Tibial artery (tissue), 4 donors: ENCODE measurements at regions not wholly inside any gene's neighbourhood (a gene's known extent, or its start where the extent isn't known, plus 50 kb on each side); places are given as distances from the start of the nearest gene placed in this dataset.

Experiments
- DNase-seq, 2 donors: peaks; one replicate each; pipeline ENCODE4 v3.0.0-alpha.2; 2019
- H3K27ac ChIP-seq, 2 donors: fragments of 200-600 bp; sonication (generic) in 1 of 2; 1 replicate in 1 of 2; 2 replicates in 1 of 2; pipeline ENCODE4 v1.5.1; 2018 to 2019; ENCODE audit warnings: mild to moderate bottlenecking in 1 of 2
- H3K27me3 ChIP-seq, 2 donors: fragments of 200-600 bp; sonication (generic) in 1 of 2; one replicate each; pipeline versions ENCODE4 v1.5.1 to v1.6.0; 2016 to 2019
- H3K36me3 ChIP-seq, 3 donors: fragments of 200-600 bp; sonication (generic) in 2 of 3; one replicate each; pipeline ENCODE4 v1.5.1; 2016 to 2019; ENCODE audit warnings: mild to moderate bottlenecking in 2 of 3
- H3K4me1 ChIP-seq, 4 donors: fragments of 200-600 bp; sonication (generic) in 2 of 4; 1 replicate in 3 of 4; 2 replicates in 1 of 4; pipeline ENCODE4 v1.5.1; 2016 to 2019
- H3K4me3 ChIP-seq, 2 donors: fragments of 200-600 bp; sonication (generic) in 1 of 2; 1 replicate in 1 of 2; 2 replicates in 1 of 2; pipeline ENCODE4 v1.5.1; 2018 to 2019; ENCODE audit warnings: mild to moderate bottlenecking in 2 of 2
- H3K9me3 ChIP-seq, 3 donors: fragments of 200-600 bp; sonication (generic) in 1 of 3; one replicate each; pipeline ENCODE4 v1.5.1; 2016 to 2019
- CTCF ChIP-seq, 2 experiments: fragments of 200-600 bp in 1 of 2; fragments of 450-650 bp in 1 of 2; IDR thresholded peaks; one replicate each; pipeline ENCODE4 v1.5.1; 2017 to 2019; ENCODE audit warnings: antibody characterized with exemption in 2 of 2, mild to moderate bottlenecking in 1 of 2, moderate library complexity in 1 of 2
- intact Hi-C: fragments of 100-400 bp; cut with DNase I; formaldehyde crosslinking; loops from one replicate; pipeline ENCODE4 v1.15.0; 2023; ENCODE audit warnings: low total_unique reads

DNA sequence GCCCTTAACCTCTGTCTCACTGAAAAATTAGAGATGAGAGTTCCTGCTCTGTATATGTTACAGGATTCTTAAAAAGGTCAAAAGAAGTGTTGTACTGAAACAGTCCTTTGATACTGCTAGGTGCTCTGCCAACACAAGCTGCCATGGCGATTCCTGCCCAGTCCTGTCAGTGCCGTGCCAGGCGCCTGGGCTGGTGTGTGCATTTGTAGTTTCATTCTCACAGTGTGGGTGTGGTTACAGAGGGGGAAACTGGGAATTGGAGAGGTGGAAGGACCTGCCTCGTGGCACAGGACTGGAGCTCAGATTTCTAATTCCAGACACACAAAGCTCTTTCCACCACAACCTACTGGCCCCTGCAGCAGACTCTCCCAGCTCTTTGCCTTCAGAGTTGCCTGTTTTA is 122.3 kb upstream of the RAB6C start:
- H3K27ac ChIP-seq = no peak overlapping the region
- no peak overlapping the region for H3K4me3 ChIP-seq
- H3K27me3 ChIP-seq = peaks cover 0 to 5% of the 10 kb centered on the region in 2 donors
- no peaks in the 10 kb centered on the region for H3K36me3 ChIP-seq
- TF ChIP-seq CTCF (IDR thresholded peaks at IDR 0.05) = no peak
- H3K4me1 ChIP-seq = no peaks in the 10 kb centered on the region
- H3K9me3 ChIP-seq = peaks cover 0 to 4% (median 0%) of the 10 kb centered on the region in 3 donors
- DNase-seq = no peak
- intact Hi-C loops = loop anchor here (10.0 kb wide), 1 partner anchor 1122 kb away; no protein-coding TSS in a partner anchor

GRCh38 chr2:129859175-129859574 is 120.3 kb upstream of the RAB6C start:
- Histone ChIP-seq H3K9me3 (peaks cover 0 to 4% (median 0%) of the 10 kb centered on the region in 3 donors), H3K36me3 (no peaks in the 10 kb centered on the region), H3K27me3 (peaks cover 0 to 5% of the 10 kb centered on the region in 2 donors), H3K4me3 (no peak overlapping the region), H3K4me1 (no peaks in the 10 kb centered on the region), H3K27ac (no peak overlapping the region)
- DNase-seq = no peak
- no peak for TF ChIP-seq CTCF (IDR thresholded peaks at IDR 0.05)
- intact Hi-C loops = loop anchor here (10.0 kb wide), 1 partner anchor 1124 kb away; no protein-coding TSS in a partner anchor

DNA sequence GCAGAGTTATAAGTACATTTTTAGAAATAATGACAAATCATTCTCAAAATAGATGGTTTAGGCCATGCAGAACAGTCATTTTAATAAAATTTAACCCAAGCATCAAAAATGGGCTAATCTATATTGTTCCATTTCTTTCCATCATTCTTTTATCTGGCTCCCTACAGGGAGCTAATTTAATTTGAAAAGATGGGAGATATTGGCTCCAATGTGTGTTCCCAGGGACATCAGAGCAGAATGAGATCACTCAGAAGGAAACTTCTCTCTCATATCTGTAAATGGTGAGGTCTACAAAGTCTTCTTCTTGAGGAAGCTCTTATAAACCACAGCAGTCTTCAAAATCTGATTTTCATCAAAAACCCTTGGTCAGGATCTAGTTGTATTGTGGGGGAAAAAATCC is 119.4 kb upstream of the RAB6C start:
- TF ChIP-seq CTCF (IDR thresholded peaks at IDR 0.05) = no peak
- peaks cover 0 to 4% (median 0%) of the 10 kb centered on the region in 3 donors for H3K9me3 ChIP-seq
- H3K27ac ChIP-seq = no peak overlapping the region
- no peaks in the 10 kb centered on the region for H3K36me3 ChIP-seq
- H3K27me3 ChIP-seq = peaks cover 0 to 5% of the 10 kb centered on the region in 2 donors
- intact Hi-C loops = no loop called here
- H3K4me3 ChIP-seq = no peak overlapping the region
- DNase-seq = no peak
- H3K4me1 ChIP-seq = no peaks in the 10 kb centered on the region

DNA sequence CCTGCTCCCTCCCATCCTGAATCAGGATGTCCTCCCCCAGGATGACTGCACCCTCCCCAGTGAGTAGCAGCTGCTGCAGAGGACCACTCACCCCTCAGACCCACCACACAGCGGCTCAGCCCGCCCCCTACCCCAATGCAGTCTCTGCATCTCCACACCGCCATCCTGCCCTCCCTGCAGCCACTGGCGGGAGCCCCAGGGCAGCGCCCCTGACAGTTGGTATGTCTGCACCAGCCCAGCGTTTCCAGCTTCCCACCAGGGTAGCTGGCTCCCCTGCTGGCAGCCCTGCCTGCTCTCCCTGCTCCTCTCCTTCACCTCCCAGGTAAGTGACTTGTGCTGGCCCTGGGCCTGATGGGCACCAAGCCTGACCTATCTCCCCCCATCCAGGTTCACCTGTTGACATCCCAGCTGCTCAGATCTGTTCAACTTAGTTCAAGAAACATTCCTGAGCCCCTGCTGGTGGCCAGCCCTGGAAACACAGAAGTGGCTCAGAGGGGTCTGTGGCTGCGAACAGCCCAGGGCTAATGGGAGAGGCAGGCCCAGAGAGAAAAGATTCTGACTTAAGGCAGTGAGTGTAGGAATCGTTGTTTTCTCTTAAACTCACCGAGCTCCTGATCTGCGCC is 117.7 kb upstream of the RAB6C start:
- intact Hi-C loops = no loop called here
- no peak for TF ChIP-seq CTCF (IDR thresholded peaks at IDR 0.05)
- H3K27ac ChIP-seq = no peak overlapping the region
- no peak for DNase-seq
- no peak overlapping the region for H3K4me3 ChIP-seq
- H3K27me3 ChIP-seq = peaks cover 0 to 5% of the 10 kb centered on the region in 2 donors
- H3K9me3 ChIP-seq = no peaks in the 10 kb centered on the region
- H3K36me3 ChIP-seq = no peaks in the 10 kb centered on the region
- H3K4me1 ChIP-seq = no peaks in the 10 kb centered on the region

DNA sequence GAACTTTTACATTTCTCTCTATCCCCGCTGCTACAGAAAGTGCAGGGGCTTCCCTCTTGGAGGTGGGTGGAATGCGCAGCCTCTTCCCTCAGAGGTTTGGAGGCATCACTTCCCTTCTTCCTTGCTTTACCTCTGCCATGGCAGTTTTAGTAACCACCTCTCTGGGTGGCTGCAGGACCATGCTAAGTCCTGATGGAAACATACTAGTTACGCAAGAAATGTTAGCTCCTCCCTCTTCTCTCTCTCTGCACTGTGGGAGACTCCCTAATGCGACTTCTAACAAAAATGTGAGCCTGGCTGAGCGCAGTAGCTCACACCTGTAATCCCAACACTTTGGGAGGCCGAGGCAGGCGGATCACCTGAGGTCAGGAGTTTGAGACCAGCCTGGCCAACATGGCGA is 116.8 kb upstream of the RAB6C start:
- peaks cover 0 to 5% of the 10 kb centered on the region in 2 donors for H3K27me3 ChIP-seq
- H3K9me3 ChIP-seq = no peaks in the 10 kb centered on the region
- no peaks in the 10 kb centered on the region for H3K36me3 ChIP-seq
- no peak for TF ChIP-seq CTCF (IDR thresholded peaks at IDR 0.05)
- intact Hi-C loops = no loop called here
- no peak for DNase-seq
- no peak overlapping the region for H3K27ac ChIP-seq
- H3K4me3 ChIP-seq = no peak overlapping the region
- no peaks in the 10 kb centered on the region for H3K4me1 ChIP-seq
